OCI-LY3 (cell line): ENCODE measurements at regions not wholly inside any gene's neighbourhood (a gene's known extent, or its start where the extent isn't known, plus 50 kb on each side); places are given as distances from the start of the nearest gene placed in this dataset.

ENCODE experiments used
- H2AFZ ChIP-seq: fragments of 200-600, 300-600 bp; shearing (Covaris generic); 2 replicates; pipeline ENCODE4 v1.6.0; 2014; ENCODE audit warnings: antibody characterized with exemption, low read depth, low read length
- H3K27ac ChIP-seq: fragments of 200-600, 300-600 bp; sonication (generic); 2 replicates; pipeline ENCODE4 v1.5.1; 2014; ENCODE audit warnings: mild to moderate bottlenecking, low read length, moderate library complexity, mixed read lengths
- H3K27me3 ChIP-seq: fragments of 200-600, 300-600 bp; sonication (generic); 2 replicates; pipeline ENCODE4 v1.6.1; 2014; ENCODE audit warnings: low read depth, low read length, mixed read lengths
- H3K36me3 ChIP-seq: fragments of 200-600, 300-600 bp; sonication (generic); replicated peaks from 2 replicates; pipeline ENCODE3; 2014; ENCODE audit warnings: low read depth, low read length, mixed read lengths
- H3K4me1 ChIP-seq: fragments of 300-600, 200-600 bp; sonication (generic); 2 replicates; pipeline ENCODE4 v1.6.1; 2014; ENCODE audit warnings: low read length, mixed read lengths
- H3K4me2 ChIP-seq: fragments of 200-600, 300-600 bp; sonication (generic); 2 replicates; pipeline ENCODE4 v1.6.1; 2014; ENCODE audit warnings: low read length, mixed read lengths
- H3K4me3 ChIP-seq: fragments of 300-600, 200-600 bp; sonication (generic); 2 replicates; pipeline ENCODE4 v1.5.1; 2014; ENCODE audit warnings: antibody characterized with exemption, mild to moderate bottlenecking, low read length, moderate library complexity
- H3K79me2 ChIP-seq: fragments of 300-600, 200-600 bp; shearing (Covaris generic); 2 replicates; pipeline ENCODE4 v1.6.1; 2014; ENCODE audit warnings: mild to moderate bottlenecking, low read length, mixed read lengths
- H3K9ac ChIP-seq: fragments of 300-600, 200-600 bp; shearing (Covaris generic); 2 replicates; pipeline ENCODE4 v1.6.0; 2014; ENCODE audit warnings: mild to moderate bottlenecking, low read length, moderate library complexity
- H3K9me3 ChIP-seq: fragments of 200-600, 300-600 bp; shearing (Covaris generic); 2 replicates; pipeline ENCODE4 v1.6.1; 2014; ENCODE audit warnings: low read length, mixed read lengths; ENCODE audit not compliant: insufficient read depth
- H4K20me1 ChIP-seq: fragments of 200-600, 300-600 bp; sonication (generic); 2 replicates; pipeline ENCODE4 v1.6.1; 2016; ENCODE audit warnings: low read length, mixed read lengths; ENCODE audit not compliant: insufficient read depth
- EZH2phosphoT487 ChIP-seq: fragments of 200-600 bp; shearing (Covaris generic); IDR thresholded peaks from 2 replicates; pipeline ENCODE4 v1.6.1; 2018; ENCODE audit warnings: antibody characterized with exemption, mixed run types, low read depth
- TF ChIP-seq, protein P1 (sequence below): fragments of 200-600, 300-600 bp; sonication (generic); IDR thresholded peaks from 2 replicates; pipeline ENCODE4 v1.5.1; 2014; ENCODE audit warnings: antibody characterized with exemption, low read length, low read depth

- Histone ChIP-seq H3K4me3 (no peak overlapping the region), H3K9ac (no peak overlapping the region), H3K27ac (no peak overlapping the region), H3K4me2 (no peak overlapping the region), H3K36me3 (no peaks in the 10 kb centered on the region), H3K4me1 (peaks cover 8% of the 10 kb centered on the region), H3K79me2 (no peaks in the 10 kb centered on the region), H4K20me1 (no peaks in the 10 kb centered on the region), H3K27me3 (no peaks in the 10 kb centered on the region), H2AFZ (no peak overlapping the region), H3K9me3 (no peaks in the 10 kb centered on the region)
- TF ChIP-seq, protein P1, sequence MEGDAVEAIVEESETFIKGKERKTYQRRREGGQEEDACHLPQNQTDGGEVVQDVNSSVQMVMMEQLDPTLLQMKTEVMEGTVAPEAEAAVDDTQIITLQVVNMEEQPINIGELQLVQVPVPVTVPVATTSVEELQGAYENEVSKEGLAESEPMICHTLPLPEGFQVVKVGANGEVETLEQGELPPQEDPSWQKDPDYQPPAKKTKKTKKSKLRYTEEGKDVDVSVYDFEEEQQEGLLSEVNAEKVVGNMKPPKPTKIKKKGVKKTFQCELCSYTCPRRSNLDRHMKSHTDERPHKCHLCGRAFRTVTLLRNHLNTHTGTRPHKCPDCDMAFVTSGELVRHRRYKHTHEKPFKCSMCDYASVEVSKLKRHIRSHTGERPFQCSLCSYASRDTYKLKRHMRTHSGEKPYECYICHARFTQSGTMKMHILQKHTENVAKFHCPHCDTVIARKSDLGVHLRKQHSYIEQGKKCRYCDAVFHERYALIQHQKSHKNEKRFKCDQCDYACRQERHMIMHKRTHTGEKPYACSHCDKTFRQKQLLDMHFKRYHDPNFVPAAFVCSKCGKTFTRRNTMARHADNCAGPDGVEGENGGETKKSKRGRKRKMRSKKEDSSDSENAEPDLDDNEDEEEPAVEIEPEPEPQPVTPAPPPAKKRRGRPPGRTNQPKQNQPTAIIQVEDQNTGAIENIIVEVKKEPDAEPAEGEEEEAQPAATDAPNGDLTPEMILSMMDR: no peak
- no peak for TF ChIP-seq EZH2phosphoT487
These were observed 353.4 kb downstream of the OLFM4 start for GRCh38 chr13:53382008-53382407.

DNA sequence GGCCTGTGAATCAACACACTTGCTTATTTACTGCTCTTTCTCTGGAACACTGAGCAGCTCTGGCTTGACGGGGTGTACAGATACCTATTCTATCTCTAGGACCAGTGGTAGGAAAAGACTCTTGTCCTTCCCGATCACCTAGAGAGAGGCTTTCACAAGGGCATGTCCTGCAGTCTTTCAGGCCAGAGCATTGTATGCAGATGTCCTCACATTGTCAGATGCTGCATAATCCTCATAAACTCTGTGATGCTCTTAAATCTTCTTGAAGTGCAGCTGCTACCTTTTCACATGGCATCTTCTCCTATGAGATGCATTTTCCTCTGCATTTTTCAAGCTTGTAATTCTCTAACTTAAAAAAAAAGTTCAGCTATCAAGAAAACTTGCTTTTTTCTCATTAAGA lies 369.4 kb downstream of the OLFM4 start:
- H3K27ac ChIP-seq: no peak overlapping the region
- H3K4me1 ChIP-seq: no peaks in the 10 kb centered on the region
- TF ChIP-seq, protein P1: no peak
- no peak for TF ChIP-seq EZH2phosphoT487
- no peaks in the 10 kb centered on the region for H4K20me1 ChIP-seq
- H2AFZ ChIP-seq: no peak overlapping the region
- H3K4me2 ChIP-seq: no peak overlapping the region
- H3K79me2 ChIP-seq: no peaks in the 10 kb centered on the region
- no peak overlapping the region for H3K4me3 ChIP-seq
- no peak overlapping the region for H3K9ac ChIP-seq
- no peaks in the 10 kb centered on the region for H3K9me3 ChIP-seq
- no peaks in the 10 kb centered on the region for H3K36me3 ChIP-seq
- no peaks in the 10 kb centered on the region for H3K27me3 ChIP-seq

DNA sequence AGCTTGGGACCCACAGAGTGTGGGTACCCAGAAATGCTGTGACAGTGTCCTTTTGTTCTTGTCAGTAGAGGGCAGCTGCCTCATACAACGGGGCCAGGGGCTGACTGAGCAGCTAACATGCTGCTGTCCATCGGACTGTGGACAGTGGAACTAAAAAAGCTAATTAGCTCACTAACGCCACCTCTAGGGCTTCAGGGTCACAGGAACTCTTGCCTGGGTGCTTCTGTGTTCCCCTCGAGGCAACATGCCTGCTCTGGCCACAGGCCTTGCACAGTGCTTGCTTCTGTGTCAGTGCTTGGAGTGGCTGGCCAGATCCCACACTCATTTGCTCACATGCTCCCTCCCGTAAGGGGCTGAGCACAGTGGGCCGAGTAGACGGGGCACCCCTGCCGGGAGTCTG lies 377.0 kb downstream of the OLFM4 start:
- Histone ChIP-seq H3K9me3 (0 out of 2 replicates have a peak, but pooled peaks cover 2% of the 10 kb centered on the region), H3K79me2 (no peaks in the 10 kb centered on the region), H3K4me1 (peaks cover 19% of the 10 kb centered on the region), H3K27ac (no peak overlapping the region), H3K36me3 (no peaks in the 10 kb centered on the region), H3K9ac (no peak overlapping the region), H3K4me3 (no peak overlapping the region), H2AFZ (no peak overlapping the region), H3K27me3 (no peaks in the 10 kb centered on the region), H3K4me2 (no peak overlapping the region), H4K20me1 (no peaks in the 10 kb centered on the region)
- no peak for TF ChIP-seq EZH2phosphoT487
- TF ChIP-seq, protein P1: no peak

DNA sequence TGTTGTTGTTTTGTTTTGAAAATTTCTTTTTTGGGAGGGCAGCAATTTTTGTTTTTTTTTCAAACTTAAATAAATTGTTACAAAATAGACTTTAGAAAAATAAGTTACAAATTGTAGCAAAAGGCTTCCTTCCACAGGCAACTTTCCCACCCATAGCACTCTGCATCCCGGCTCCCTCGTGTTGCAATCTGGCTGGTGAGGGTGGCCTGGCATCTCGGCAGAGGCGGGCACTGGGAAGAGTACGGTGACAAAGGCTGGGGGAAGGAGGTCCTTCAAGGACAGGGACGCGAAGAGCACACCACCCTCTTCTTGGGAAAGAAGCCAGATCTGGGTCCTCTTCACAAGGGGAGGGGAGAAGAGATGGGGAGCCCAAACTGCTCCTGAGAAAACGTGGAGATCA lies 379.7 kb downstream of the OLFM4 start:
- H3K4me3 ChIP-seq: no peak overlapping the region
- H2AFZ ChIP-seq: no peak overlapping the region
- no peak overlapping the region for H3K9ac ChIP-seq
- peaks cover 21% of the 10 kb centered on the region for H3K4me1 ChIP-seq
- H3K9me3 ChIP-seq: 0 out of 2 replicates have a peak, but pooled peaks cover 2% of the 10 kb centered on the region
- no peaks in the 10 kb centered on the region for H4K20me1 ChIP-seq
- no peak overlapping the region for H3K4me2 ChIP-seq
- no peaks in the 10 kb centered on the region for H3K36me3 ChIP-seq
- H3K79me2 ChIP-seq: no peaks in the 10 kb centered on the region
- no peak overlapping the region for H3K27ac ChIP-seq
- TF ChIP-seq, protein P1: no peak
- no peak for TF ChIP-seq EZH2phosphoT487
- no peaks in the 10 kb centered on the region for H3K27me3 ChIP-seq
